ENCODE measurements at regions not wholly inside any gene's neighbourhood (a gene's known extent, or its start where the extent isn't known, plus 50 kb on each side); places are given as distances from the start of the nearest gene placed in this dataset.

DNA sequence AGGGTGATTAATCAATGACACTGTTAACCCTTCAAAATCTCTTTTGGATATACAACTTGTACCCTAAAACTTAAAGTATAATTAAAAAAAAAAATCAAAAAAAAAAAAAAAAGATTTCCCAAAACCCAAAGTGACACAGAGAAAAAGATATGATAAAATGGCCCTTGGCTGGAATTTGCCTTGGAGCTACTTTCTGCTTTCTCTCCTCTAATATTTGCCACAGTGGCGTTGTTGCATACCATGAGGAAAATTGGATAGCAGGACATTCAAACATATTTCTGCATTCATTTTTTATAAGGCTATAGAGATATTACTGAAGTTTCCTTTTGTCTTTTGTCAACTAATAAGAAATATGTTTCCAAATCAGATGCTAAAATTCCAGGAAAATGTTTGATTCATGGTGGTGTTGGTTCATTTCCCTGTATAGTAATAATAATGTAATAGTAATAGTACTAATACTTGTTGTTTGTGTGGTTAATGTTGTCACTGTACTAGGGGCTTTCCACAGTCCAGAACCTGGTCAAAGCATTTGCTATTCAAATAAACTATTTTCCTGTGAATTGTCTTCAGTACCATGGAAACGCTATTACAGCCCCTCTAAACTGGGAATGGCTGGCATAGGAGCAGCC is 441.3 kb upstream of the THBS1 start:
- Histone ChIP-seq H3K36me3 (replicated peaks in 1 of 2; ENCODE audit: control insufficient read depth in 1 of 2, insufficient read depth in 2 of 2, low read length in 1 of 2) (no peaks in the 10 kb centered on the region), H3K9ac (peak overlapping the region; percentile 40; the same call in 1 of the 2 replicates), H2AFZ (ENCODE audit: low read depth) (no peak overlapping the region), H3K79me2 (ENCODE audit: insufficient read depth) (no peaks in the 10 kb centered on the region), H3K27ac (ENCODE audit: low read depth in 2 of 2, low read length in 1 of 2) (peak overlapping the region; percentile 86 to 92), H3K4me3 (ENCODE audit: low read depth in 2 of 2, low read length in 1 of 2) (no peak overlapping the region), H4K20me1 (ENCODE audit: insufficient read depth) (no peaks in the 10 kb centered on the region), H3K9me2 (no peaks in the 10 kb centered on the region), H3K27me3 (ENCODE audit: insufficient read depth) (no peaks in the 10 kb centered on the region), H3F3A (replicated peaks; ENCODE audit: insufficient read depth) (peaks cover 29% of the 10 kb centered on the region), H3K9me3 (no peaks in the 10 kb centered on the region), H3K4me2 (peak overlapping the region; percentile 52), H3K4me1 (ENCODE audit: control insufficient read depth in 1 of 2, insufficient read depth in 2 of 2, low read depth in 1 of 2, low read length in 1 of 2) (peaks cover 12 to 16% of the 10 kb centered on the region in 2 experiments)
- WGBS (ENCODE audit: low lambda C conversion rate): 54% methylated on average over 2 of the region's 2 CpGs
- ChIA-PET POLR2A (no interaction called here), CTCF (interaction anchor here (0.9 to 1.0 kb wide), 2 partner anchors 15 to 435 kb away, joined by 4 to 5 read pairs; no protein-coding TSS in a partner anchor)
- no peak for DNase-seq
- TF ChIP-seq MXI1 (IDR thresholded peaks at IDR 0.05; ENCODE audit: low read depth, low read length): no peak
- TF ChIP-seq, protein P1, sequence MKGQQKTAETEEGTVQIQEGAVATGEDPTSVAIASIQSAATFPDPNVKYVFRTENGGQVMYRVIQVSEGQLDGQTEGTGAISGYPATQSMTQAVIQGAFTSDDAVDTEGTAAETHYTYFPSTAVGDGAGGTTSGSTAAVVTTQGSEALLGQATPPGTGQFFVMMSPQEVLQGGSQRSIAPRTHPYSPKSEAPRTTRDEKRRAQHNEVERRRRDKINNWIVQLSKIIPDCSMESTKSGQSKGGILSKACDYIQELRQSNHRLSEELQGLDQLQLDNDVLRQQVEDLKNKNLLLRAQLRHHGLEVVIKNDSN (IDR thresholded peaks at IDR 0.05; ENCODE audit: borderline replicate concordance, low read depth): no peak
- no peak for TF ChIP-seq TAF1 (IDR thresholded peaks at IDR 0.05; ENCODE audit: borderline replicate concordance, low read depth, low read length)
- TF ChIP-seq NFIC (IDR thresholded peaks at IDR 0.05; ENCODE audit: borderline replicate concordance): no peak
- TF ChIP-seq SMC3 (IDR thresholded peaks at IDR 0.05; ENCODE audit: low read depth, low read length): no peak
- no peak for TF ChIP-seq RXRA (IDR thresholded peaks at IDR 0.05; ENCODE audit: borderline replicate concordance, low read depth)
- TF ChIP-seq, protein P2, sequence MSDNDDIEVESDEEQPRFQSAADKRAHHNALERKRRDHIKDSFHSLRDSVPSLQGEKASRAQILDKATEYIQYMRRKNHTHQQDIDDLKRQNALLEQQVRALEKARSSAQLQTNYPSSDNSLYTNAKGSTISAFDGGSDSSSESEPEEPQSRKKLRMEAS (IDR thresholded peaks at IDR 0.05; ENCODE audit: low read depth): no peak
- TF ChIP-seq, protein P3, sequence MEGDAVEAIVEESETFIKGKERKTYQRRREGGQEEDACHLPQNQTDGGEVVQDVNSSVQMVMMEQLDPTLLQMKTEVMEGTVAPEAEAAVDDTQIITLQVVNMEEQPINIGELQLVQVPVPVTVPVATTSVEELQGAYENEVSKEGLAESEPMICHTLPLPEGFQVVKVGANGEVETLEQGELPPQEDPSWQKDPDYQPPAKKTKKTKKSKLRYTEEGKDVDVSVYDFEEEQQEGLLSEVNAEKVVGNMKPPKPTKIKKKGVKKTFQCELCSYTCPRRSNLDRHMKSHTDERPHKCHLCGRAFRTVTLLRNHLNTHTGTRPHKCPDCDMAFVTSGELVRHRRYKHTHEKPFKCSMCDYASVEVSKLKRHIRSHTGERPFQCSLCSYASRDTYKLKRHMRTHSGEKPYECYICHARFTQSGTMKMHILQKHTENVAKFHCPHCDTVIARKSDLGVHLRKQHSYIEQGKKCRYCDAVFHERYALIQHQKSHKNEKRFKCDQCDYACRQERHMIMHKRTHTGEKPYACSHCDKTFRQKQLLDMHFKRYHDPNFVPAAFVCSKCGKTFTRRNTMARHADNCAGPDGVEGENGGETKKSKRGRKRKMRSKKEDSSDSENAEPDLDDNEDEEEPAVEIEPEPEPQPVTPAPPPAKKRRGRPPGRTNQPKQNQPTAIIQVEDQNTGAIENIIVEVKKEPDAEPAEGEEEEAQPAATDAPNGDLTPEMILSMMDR (IDR thresholded peaks at IDR 0.05): no peak
- no peak for TF ChIP-seq SIN3A (IDR thresholded peaks at IDR 0.05; ENCODE audit: borderline replicate concordance, low read depth, low read length)
- TF ChIP-seq EZH2phosphoT487 (IDR thresholded peaks at IDR 0.05; ENCODE audit: borderline replicate concordance, low read depth): no peak
- TF ChIP-seq, protein P4, sequence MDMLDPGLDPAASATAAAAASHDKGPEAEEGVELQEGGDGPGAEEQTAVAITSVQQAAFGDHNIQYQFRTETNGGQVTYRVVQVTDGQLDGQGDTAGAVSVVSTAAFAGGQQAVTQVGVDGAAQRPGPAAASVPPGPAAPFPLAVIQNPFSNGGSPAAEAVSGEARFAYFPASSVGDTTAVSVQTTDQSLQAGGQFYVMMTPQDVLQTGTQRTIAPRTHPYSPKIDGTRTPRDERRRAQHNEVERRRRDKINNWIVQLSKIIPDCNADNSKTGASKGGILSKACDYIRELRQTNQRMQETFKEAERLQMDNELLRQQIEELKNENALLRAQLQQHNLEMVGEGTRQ (IDR thresholded peaks at IDR 0.05; ENCODE audit: borderline replicate concordance, low read depth, low read length): no peak
- TF ChIP-seq, protein P5, sequence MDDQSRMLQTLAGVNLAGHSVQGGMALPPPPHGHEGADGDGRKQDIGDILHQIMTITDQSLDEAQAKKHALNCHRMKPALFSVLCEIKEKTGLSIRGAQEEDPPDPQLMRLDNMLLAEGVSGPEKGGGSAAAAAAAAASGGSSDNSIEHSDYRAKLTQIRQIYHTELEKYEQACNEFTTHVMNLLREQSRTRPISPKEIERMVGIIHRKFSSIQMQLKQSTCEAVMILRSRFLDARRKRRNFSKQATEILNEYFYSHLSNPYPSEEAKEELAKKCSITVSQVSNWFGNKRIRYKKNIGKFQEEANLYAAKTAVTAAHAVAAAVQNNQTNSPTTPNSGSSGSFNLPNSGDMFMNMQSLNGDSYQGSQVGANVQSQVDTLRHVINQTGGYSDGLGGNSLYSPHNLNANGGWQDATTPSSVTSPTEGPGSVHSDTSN (IDR thresholded peaks at IDR 0.05): no peak
- no peak for TF ChIP-seq YY1 (IDR thresholded peaks at IDR 0.05; ENCODE audit: low read depth)
- TF ChIP-seq TCF12 (IDR thresholded peaks at IDR 0.05): no peak
- no peak for TF ChIP-seq FOXM1 (IDR thresholded peaks at IDR 0.05; ENCODE audit: low read depth)
- TF ChIP-seq CHD2 (IDR thresholded peaks at IDR 0.05; ENCODE audit: low read length, partially characterized antibody): no peak
- TF ChIP-seq, protein P6, sequence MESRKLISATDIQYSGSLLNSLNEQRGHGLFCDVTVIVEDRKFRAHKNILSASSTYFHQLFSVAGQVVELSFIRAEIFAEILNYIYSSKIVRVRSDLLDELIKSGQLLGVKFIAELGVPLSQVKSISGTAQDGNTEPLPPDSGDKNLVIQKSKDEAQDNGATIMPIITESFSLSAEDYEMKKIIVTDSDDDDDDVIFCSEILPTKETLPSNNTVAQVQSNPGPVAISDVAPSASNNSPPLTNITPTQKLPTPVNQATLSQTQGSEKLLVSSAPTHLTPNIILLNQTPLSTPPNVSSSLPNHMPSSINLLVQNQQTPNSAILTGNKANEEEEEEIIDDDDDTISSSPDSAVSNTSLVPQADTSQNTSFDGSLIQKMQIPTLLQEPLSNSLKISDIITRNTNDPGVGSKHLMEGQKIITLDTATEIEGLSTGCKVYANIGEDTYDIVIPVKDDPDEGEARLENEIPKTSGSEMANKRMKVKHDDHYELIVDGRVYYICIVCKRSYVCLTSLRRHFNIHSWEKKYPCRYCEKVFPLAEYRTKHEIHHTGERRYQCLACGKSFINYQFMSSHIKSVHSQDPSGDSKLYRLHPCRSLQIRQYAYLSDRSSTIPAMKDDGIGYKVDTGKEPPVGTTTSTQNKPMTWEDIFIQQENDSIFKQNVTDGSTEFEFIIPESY (IDR thresholded peaks at IDR 0.05; ENCODE audit: borderline replicate concordance, low read depth): no peak

Measured in SK-N-SH (cell line).